Breast epithelium (tissue), 4 donors: ENCODE measurements at regions not wholly inside any gene's neighbourhood (a gene's known extent, or its start where the extent isn't known, plus 50 kb on each side); places are given as distances from the start of the nearest gene placed in this dataset.
"Not testable (repeated sequence)": the region's sequence is repeated elsewhere in the genome, so short reads cannot be mapped to it uniquely, and the experiment has no call there.

Experiments used
- DNase-seq, 2 donors: peaks; one replicate each; pipeline ENCODE4 v3.0.0-alpha.2; 2019; ENCODE audit warnings: low spot score in 2 of 2
- H3K27ac ChIP-seq, 2 donors: fragments of 200-600 bp; sonication (generic) in 1 of 2; one replicate each; pipeline ENCODE4 v1.5.1; 2016 to 2019; ENCODE audit warnings: mild to moderate bottlenecking in 1 of 2
- H3K27me3 ChIP-seq, 2 donors: fragments of 200-600 bp; sonication (generic) in 1 of 2; one replicate each; pipeline versions ENCODE4 v1.5.1 to v1.6.0; 2017 to 2019; ENCODE audit warnings: control low read depth in 1 of 2, mild to moderate bottlenecking in 1 of 2
- H3K36me3 ChIP-seq: fragments of 200-600 bp; one replicate; pipeline ENCODE4 v1.5.1; 2019
- H3K4me1 ChIP-seq, 2 donors: fragments of 200-600 bp; sonication (generic); one replicate each; pipeline ENCODE4 v1.5.1; 2016 to 2019; ENCODE audit warnings: control low read depth in 1 of 2
- H3K4me3 ChIP-seq, 3 donors: fragments of 200-600 bp; sonication (generic); 1 replicate in 2 of 3; 2 replicates in 1 of 3; pipeline ENCODE4 v1.5.1; 2016 to 2019; ENCODE audit warnings: mild to moderate bottlenecking in 3 of 3, moderate library complexity in 2 of 3
- H3K9me3 ChIP-seq, 2 donors: fragments of 200-600 bp; sonication (generic) in 1 of 2; one replicate each; pipeline ENCODE4 v1.5.1; 2016 to 2019; ENCODE audit warnings: control low read depth in 1 of 2
- CTCF ChIP-seq, 3 donors: fragments of 450-650 bp; IDR thresholded peaks; one replicate each; pipeline ENCODE4 v1.5.1; 2016 to 2017; ENCODE audit warnings: antibody characterized with exemption in 3 of 3, mild to moderate bottlenecking in 3 of 3, moderate library complexity in 3 of 3
- POLR2A ChIP-seq: fragments of 450-650 bp; IDR thresholded peaks from one replicate; pipeline ENCODE4 v1.6.1; 2016; ENCODE audit warnings: antibody characterized with exemption, mild to moderate bottlenecking, moderate library complexity
- POLR2AphosphoS5 ChIP-seq, 3 donors: sonication (generic); formaldehyde crosslinking; IDR thresholded peaks; one replicate each; pipeline ENCODE4 v1.6.1; 2017; ENCODE audit warnings: antibody characterized with exemption in 3 of 3
- intact Hi-C: fragments of 100-400 bp; cut with DNase I; formaldehyde crosslinking; loops from one replicate; pipeline ENCODE4 v1.15.1; 2023; ENCODE audit warnings: low total_unique reads

GRCh38 chr5:25002371-25002770, 357.6 kb upstream of the CDH10 start:
- no peaks in the 10 kb centered on the region for H3K36me3 ChIP-seq
- no peak overlapping the region for H3K4me3 ChIP-seq
- H3K4me1 ChIP-seq = no peaks in the 10 kb centered on the region
- TF ChIP-seq POLR2A = no peak
- TF ChIP-seq CTCF (IDR thresholded peaks at IDR 0.05) = no peak
- TF ChIP-seq POLR2AphosphoS5 (IDR thresholded peaks at IDR 0.05) = no peak
- H3K27me3 ChIP-seq = no peaks in the 10 kb centered on the region
- no peak for DNase-seq
- intact Hi-C loops = no loop called here
- H3K27ac ChIP-seq = no peak overlapping the region
- no peaks in the 10 kb centered on the region for H3K9me3 ChIP-seq

- no peak for DNase-seq
- Histone ChIP-seq H3K27ac (no peak overlapping the region), H3K36me3 (no peaks in the 10 kb centered on the region), H3K27me3 (no peaks in the 10 kb centered on the region), H3K4me1 (no peaks in the 10 kb centered on the region), H3K9me3 (no peaks in the 10 kb centered on the region), H3K4me3 (no peak overlapping the region)
- intact Hi-C loops = no loop called here
- TF ChIP-seq CTCF (IDR thresholded peaks at IDR 0.05) (no peak), POLR2AphosphoS5 (IDR thresholded peaks at IDR 0.05) (no peak), POLR2A (no peak)
Observed at GRCh38 chr5:24999732-25000131, 355.0 kb upstream of the CDH10 start.

- Histone ChIP-seq H3K9me3 (no peaks in the 10 kb centered on the region), H3K4me3 (no peak overlapping the region), H3K27me3 (no peaks in the 10 kb centered on the region), H3K4me1 (no peaks in the 10 kb centered on the region), H3K36me3 (no peaks in the 10 kb centered on the region), H3K27ac (no peak overlapping the region)
- DNase-seq = no peak
- intact Hi-C loops = no loop called here
- TF ChIP-seq CTCF (IDR thresholded peaks at IDR 0.05) (no peak), POLR2AphosphoS5 (IDR thresholded peaks at IDR 0.05) (no peak), POLR2A (no peak)
Observed at GRCh38 chr5:24998641-24999040, 353.9 kb upstream of the CDH10 start.

GRCh38 chr5:24986326-24986725, 341.5 kb upstream of the CDH10 start:
- no peaks in the 10 kb centered on the region for H3K4me1 ChIP-seq
- no peak for TF ChIP-seq POLR2AphosphoS5 (IDR thresholded peaks at IDR 0.05)
- no peak for DNase-seq

GRCh38 chr5:24978552-24978951, 333.8 kb upstream of the CDH10 start:
- H3K4me1 ChIP-seq, H3K27ac ChIP-seq, H3K27me3 ChIP-seq, DNase-seq, intact Hi-C loops, H3K36me3 ChIP-seq, H3K4me3 ChIP-seq, H3K9me3 ChIP-seq: not testable (repeated sequence)

More at GRCh38 chr5:24986326-24986725, 341.5 kb upstream of the CDH10 start:
- Histone ChIP-seq H3K9me3 (no peaks in the 10 kb centered on the region), H3K27ac (no peak overlapping the region), H3K27me3 (no peaks in the 10 kb centered on the region), H3K4me3 (no peak overlapping the region), H3K36me3 (no peaks in the 10 kb centered on the region)
- intact Hi-C loops = no loop called here

GRCh38 chr5:24963611-24964010, 318.8 kb upstream of the CDH10 start:
- no peak overlapping the region for H3K4me3 ChIP-seq
- peaks cover 0 to 17% of the 10 kb centered on the region in 2 donors for H3K9me3 ChIP-seq
- no peak overlapping the region for H3K27ac ChIP-seq
- DNase-seq = no peak
- peaks cover 5% of the 10 kb centered on the region for H3K36me3 ChIP-seq
- no peaks in the 10 kb centered on the region for H3K27me3 ChIP-seq
- TF ChIP-seq POLR2A = no peak
- TF ChIP-seq CTCF (IDR thresholded peaks at IDR 0.05) = no peak
- no peak for TF ChIP-seq POLR2AphosphoS5 (IDR thresholded peaks at IDR 0.05)
- no peaks in the 10 kb centered on the region for H3K4me1 ChIP-seq
- intact Hi-C loops = no loop called here
